ENCODE measurements at regions not wholly inside any gene's neighbourhood (a gene's known extent, or its start where the extent isn't known, plus 50 kb on each side); places are given as distances from the start of the nearest gene placed in this dataset.

DNA sequence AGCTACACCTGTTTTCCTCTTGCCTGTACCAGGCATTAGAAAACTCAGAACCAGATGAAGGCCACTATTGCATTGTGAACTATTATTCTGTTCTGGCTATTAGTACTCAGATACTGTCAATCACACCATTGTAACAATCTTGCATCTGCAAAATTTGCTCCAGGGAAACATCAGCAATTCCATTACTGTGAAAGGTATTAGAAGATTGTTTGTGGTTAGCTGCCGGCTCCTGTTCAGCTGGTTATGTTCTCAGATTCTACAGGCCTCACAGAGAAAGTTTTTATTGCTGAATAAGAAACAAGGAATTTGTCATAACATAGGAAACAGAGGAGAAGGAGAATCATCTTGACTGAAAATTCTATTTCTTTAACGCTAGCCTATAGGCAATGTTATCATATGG, 179.9 kb downstream of the PLOD2 start:
- H4K20me1 ChIP-seq (replicated peaks; ENCODE audit: insufficient read depth) = no peaks in the 10 kb centered on the region
- H3K4me2 ChIP-seq = no peak overlapping the region
- H3K9me2 ChIP-seq (ENCODE audit: insufficient read depth) = no peaks in the 10 kb centered on the region
- TF ChIP-seq, protein P1, sequence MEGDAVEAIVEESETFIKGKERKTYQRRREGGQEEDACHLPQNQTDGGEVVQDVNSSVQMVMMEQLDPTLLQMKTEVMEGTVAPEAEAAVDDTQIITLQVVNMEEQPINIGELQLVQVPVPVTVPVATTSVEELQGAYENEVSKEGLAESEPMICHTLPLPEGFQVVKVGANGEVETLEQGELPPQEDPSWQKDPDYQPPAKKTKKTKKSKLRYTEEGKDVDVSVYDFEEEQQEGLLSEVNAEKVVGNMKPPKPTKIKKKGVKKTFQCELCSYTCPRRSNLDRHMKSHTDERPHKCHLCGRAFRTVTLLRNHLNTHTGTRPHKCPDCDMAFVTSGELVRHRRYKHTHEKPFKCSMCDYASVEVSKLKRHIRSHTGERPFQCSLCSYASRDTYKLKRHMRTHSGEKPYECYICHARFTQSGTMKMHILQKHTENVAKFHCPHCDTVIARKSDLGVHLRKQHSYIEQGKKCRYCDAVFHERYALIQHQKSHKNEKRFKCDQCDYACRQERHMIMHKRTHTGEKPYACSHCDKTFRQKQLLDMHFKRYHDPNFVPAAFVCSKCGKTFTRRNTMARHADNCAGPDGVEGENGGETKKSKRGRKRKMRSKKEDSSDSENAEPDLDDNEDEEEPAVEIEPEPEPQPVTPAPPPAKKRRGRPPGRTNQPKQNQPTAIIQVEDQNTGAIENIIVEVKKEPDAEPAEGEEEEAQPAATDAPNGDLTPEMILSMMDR (conservative IDR thresholded peaks at IDR 0.05; ENCODE audit: low read depth in 2 of 2) = no peak
- TF ChIP-seq POLR2AphosphoS5 (IDR thresholded peaks at IDR 0.05; ENCODE audit: low read depth) (no peak), EZH2phosphoT487 (IDR thresholded peaks at IDR 0.05; ENCODE audit: unreplicated experiment) (no peak), ZNF331 (CRISPR knock-in tag; IDR thresholded peaks at IDR 0.05; ENCODE audit: low read depth) (no peak), ZNF114 (CRISPR knock-in tag; IDR thresholded peaks at IDR 0.05) (no peak), NANOG (IDR thresholded peaks at IDR 0.05; ENCODE audit: borderline replicate concordance) (no peak), JUNB (IDR thresholded peaks at IDR 0.05; ENCODE audit: unreplicated experiment) (no peak), EZH2 (IDR thresholded peaks at IDR 0.05; ENCODE audit: low read depth, unreplicated experiment) (no peak), STAT1 (IDR thresholded peaks at IDR 0.05; ENCODE audit: unreplicated experiment) (no peak), CREB1 (CRISPR knock-in tag; IDR thresholded peaks at IDR 0.05; ENCODE audit: low read depth) (no peak)
- TF ChIP-seq, protein P2, sequence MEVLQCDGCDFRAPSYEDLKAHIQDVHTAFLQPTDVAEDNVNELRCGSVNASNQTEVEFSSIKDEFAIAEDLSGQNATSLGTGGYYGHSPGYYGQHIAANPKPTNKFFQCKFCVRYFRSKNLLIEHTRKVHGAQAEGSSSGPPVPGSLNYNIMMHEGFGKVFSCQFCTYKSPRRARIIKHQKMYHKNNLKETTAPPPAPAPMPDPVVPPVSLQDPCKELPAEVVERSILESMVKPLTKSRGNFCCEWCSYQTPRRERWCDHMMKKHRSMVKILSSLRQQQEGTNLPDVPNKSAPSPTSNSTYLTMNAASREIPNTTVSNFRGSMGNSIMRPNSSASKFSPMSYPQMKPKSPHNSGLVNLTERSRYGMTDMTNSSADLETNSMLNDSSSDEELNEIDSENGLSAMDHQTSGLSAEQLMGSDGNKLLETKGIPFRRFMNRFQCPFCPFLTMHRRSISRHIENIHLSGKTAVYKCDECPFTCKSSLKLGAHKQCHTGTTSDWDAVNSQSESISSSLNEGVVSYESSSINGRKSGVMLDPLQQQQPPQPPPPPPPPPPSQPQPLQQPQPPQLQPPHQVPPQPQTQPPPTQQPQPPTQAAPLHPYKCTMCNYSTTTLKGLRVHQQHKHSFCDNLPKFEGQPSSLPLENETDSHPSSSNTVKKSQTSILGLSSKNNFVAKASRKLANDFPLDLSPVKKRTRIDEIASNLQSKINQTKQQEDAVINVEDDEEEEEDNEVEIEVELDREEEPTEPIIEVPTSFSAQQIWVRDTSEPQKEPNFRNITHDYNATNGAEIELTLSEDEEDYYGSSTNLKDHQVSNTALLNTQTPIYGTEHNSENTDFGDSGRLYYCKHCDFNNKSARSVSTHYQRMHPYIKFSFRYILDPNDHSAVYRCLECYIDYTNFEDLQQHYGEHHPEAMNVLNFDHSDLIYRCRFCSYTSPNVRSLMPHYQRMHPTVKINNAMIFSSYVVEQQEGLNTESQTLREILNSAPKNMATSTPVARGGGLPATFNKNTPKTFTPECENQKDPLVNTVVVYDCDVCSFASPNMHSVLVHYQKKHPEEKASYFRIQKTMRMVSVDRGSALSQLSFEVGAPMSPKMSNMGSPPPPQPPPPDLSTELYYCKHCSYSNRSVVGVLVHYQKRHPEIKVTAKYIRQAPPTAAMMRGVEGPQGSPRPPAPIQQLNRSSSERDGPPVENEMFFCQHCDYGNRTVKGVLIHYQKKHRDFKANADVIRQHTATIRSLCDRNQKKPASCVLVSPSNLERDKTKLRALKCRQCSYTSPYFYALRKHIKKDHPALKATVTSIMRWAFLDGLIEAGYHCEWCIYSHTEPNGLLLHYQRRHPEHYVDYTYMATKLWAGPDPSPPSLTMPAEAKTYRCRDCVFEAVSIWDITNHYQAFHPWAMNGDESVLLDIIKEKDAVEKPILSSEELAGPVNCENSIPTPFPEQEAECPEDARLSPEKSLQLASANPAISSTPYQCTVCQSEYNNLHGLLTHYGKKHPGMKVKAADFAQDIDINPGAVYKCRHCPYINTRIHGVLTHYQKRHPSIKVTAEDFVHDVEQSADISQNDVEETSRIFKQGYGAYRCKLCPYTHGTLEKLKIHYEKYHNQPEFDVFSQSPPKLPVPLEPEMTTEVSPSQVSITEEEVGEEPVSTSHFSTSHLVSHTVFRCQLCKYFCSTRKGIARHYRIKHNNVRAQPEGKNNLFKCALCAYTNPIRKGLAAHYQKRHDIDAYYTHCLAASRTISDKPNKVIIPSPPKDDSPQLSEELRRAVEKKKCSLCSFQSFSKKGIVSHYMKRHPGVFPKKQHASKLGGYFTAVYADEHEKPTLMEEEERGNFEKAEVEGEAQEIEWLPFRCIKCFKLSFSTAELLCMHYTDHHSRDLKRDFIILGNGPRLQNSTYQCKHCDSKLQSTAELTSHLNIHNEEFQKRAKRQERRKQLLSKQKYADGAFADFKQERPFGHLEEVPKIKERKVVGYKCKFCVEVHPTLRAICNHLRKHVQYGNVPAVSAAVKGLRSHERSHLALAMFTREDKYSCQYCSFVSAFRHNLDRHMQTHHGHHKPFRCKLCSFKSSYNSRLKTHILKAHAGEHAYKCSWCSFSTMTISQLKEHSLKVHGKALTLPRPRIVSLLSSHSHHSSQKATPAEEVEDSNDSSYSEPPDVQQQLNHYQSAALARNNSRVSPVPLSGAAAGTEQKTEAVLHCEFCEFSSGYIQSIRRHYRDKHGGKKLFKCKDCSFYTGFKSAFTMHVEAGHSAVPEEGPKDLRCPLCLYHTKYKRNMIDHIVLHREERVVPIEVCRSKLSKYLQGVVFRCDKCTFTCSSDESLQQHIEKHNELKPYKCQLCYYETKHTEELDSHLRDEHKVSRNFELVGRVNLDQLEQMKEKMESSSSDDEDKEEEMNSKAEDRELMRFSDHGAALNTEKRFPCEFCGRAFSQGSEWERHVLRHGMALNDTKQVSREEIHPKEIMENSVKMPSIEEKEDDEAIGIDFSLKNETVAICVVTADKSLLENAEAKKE (CRISPR knock-in tag; IDR thresholded peaks at IDR 0.05) = no peak
- TF ChIP-seq, protein P3, sequence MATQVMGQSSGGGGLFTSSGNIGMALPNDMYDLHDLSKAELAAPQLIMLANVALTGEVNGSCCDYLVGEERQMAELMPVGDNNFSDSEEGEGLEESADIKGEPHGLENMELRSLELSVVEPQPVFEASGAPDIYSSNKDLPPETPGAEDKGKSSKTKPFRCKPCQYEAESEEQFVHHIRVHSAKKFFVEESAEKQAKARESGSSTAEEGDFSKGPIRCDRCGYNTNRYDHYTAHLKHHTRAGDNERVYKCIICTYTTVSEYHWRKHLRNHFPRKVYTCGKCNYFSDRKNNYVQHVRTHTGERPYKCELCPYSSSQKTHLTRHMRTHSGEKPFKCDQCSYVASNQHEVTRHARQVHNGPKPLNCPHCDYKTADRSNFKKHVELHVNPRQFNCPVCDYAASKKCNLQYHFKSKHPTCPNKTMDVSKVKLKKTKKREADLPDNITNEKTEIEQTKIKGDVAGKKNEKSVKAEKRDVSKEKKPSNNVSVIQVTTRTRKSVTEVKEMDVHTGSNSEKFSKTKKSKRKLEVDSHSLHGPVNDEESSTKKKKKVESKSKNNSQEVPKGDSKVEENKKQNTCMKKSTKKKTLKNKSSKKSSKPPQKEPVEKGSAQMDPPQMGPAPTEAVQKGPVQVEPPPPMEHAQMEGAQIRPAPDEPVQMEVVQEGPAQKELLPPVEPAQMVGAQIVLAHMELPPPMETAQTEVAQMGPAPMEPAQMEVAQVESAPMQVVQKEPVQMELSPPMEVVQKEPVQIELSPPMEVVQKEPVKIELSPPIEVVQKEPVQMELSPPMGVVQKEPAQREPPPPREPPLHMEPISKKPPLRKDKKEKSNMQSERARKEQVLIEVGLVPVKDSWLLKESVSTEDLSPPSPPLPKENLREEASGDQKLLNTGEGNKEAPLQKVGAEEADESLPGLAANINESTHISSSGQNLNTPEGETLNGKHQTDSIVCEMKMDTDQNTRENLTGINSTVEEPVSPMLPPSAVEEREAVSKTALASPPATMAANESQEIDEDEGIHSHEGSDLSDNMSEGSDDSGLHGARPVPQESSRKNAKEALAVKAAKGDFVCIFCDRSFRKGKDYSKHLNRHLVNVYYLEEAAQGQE (IDR thresholded peaks at IDR 0.05; ENCODE audit: unreplicated experiment) = no peak
- TF ChIP-seq, protein P4, sequence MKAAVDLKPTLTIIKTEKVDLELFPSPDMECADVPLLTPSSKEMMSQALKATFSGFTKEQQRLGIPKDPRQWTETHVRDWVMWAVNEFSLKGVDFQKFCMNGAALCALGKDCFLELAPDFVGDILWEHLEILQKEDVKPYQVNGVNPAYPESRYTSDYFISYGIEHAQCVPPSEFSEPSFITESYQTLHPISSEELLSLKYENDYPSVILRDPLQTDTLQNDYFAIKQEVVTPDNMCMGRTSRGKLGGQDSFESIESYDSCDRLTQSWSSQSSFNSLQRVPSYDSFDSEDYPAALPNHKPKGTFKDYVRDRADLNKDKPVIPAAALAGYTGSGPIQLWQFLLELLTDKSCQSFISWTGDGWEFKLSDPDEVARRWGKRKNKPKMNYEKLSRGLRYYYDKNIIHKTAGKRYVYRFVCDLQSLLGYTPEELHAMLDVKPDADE (IDR thresholded peaks at IDR 0.05) = no peak
- H3K36me3 Mint-ChIP-seq (ENCODE audit: low read depth) = no peaks in the 10 kb centered on the region
- no peaks in the 10 kb centered on the region for H3F3A ChIP-seq (replicated peaks; ENCODE audit: low read depth)
- H3K4me1 ChIP-seq (ENCODE audit: insufficient read depth) = no peaks in the 10 kb centered on the region
- ATAC-seq = no peak
- H2AFZ ChIP-seq = no peak overlapping the region
- no peaks in the 10 kb centered on the region; the same call in 1 of the 3 replicates for H3K9me3 Mint-ChIP-seq
- H3K27me3 Mint-ChIP-seq (ENCODE audit: insufficient read depth, low read depth, poor library complexity) = no peaks in the 10 kb centered on the region
- no peaks in the 10 kb centered on the region for H3K36me3 ChIP-seq (ENCODE audit: insufficient read depth)
- H3K27me3 ChIP-seq (ENCODE audit: insufficient read depth) = no peaks in the 10 kb centered on the region
- no peak overlapping the region for H3K4me3 ChIP-seq
- no peak overlapping the region for H3K27ac Mint-ChIP-seq
- no peak for DNase-seq (ENCODE audit: low spot score)
- no peak overlapping the region for H3K27ac ChIP-seq (ENCODE audit: low read depth)
- H3K4me3 Mint-ChIP-seq = no peak overlapping the region
- no peaks in the 10 kb centered on the region for H3K4me1 Mint-ChIP-seq
- no peaks in the 10 kb centered on the region for H3K79me2 ChIP-seq (replicated peaks; ENCODE audit: insufficient read depth)
